ENCODE measurements at regions not wholly inside any gene's neighbourhood (a gene's known extent, or its start where the extent isn't known, plus 50 kb on each side); places are given as distances from the start of the nearest gene placed in this dataset.

DNA sequence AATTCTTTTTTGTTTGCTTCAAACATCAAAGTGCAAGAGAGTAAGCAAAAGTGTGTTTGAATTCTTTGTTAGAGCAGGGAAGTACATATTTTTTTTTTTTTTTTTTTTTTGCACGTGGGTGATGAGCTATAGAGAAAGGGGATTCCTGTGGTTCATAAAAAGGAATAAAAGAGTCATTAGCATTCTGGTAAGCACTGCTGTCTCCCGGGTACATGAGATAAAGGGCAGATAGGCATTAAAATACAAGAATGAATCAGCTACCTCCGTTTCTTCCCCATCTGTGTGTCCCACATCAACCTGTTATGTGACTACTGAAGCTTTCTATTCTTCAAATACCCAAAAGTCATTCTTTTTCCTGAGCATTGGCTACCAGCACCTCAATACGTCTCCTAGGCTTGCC, 102.4 kb upstream of the SEMA3D start:
- no peak for DNase-seq
- 59 to 73% methylated on average over 4 of the region's 4 CpGs for WGBS, 2 donors
- Histone ChIP-seq H3K4me3 (no peak overlapping the region), H3K27ac (no peak overlapping the region), H3K27me3 (no peaks in the 10 kb centered on the region), H3K9me3 (no peaks in the 10 kb centered on the region), H3K4me1 (no peaks in the 10 kb centered on the region), H3K36me3 (no peaks in the 10 kb centered on the region)
- TF ChIP-seq, protein P1, sequence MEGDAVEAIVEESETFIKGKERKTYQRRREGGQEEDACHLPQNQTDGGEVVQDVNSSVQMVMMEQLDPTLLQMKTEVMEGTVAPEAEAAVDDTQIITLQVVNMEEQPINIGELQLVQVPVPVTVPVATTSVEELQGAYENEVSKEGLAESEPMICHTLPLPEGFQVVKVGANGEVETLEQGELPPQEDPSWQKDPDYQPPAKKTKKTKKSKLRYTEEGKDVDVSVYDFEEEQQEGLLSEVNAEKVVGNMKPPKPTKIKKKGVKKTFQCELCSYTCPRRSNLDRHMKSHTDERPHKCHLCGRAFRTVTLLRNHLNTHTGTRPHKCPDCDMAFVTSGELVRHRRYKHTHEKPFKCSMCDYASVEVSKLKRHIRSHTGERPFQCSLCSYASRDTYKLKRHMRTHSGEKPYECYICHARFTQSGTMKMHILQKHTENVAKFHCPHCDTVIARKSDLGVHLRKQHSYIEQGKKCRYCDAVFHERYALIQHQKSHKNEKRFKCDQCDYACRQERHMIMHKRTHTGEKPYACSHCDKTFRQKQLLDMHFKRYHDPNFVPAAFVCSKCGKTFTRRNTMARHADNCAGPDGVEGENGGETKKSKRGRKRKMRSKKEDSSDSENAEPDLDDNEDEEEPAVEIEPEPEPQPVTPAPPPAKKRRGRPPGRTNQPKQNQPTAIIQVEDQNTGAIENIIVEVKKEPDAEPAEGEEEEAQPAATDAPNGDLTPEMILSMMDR (IDR thresholded peaks at IDR 0.05): no peak
- ATAC-seq: no peak
- intact Hi-C loops (cut with DNase I): no loop called here

DNA sequence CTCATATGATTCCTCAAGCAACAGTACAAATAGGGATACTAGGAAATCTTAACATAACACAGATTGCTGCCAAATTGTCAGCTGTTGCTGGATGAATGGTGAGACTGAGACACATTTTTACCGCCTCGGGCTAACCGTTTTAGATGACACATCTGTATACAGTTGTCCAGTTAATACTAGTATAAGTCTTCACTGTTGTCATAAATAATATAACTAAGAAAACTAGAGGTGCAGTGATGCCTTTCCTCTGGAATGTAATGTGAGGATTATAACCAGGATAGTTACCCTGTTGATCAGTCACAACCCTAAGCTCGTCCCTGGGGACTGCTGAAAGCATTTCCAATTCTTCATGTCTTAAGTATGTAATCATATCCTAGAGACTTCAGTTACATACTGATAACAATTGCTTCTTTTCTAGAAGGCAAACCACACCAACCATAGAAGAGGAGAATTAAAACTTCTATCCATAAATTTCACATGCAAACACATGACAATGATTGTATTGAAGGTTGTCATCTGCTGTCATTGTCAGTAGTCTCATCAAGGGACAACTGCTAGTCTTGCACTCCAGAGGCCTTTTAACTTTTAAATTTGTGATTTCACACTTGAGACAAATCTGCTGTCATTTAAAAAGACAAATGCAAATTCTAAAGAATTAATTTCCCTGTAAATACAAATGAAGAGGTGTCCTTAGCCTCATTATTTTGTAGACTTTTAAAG, 100.4 kb upstream of the SEMA3D start:
- WGBS, 2 donors: 54 to 61% methylated on average over 4 of the region's 4 CpGs
- H3K27me3 ChIP-seq: no peaks in the 10 kb centered on the region
- TF ChIP-seq, protein P1 (IDR thresholded peaks at IDR 0.05): no peak
- no peak overlapping the region for H3K27ac ChIP-seq
- H3K4me3 ChIP-seq: no peak overlapping the region
- no peak for ATAC-seq
- H3K36me3 ChIP-seq: no peaks in the 10 kb centered on the region
- no peak for DNase-seq
- no peaks in the 10 kb centered on the region for H3K9me3 ChIP-seq
- intact Hi-C loops (cut with DNase I): no loop called here
- no peaks in the 10 kb centered on the region for H3K4me1 ChIP-seq

DNA sequence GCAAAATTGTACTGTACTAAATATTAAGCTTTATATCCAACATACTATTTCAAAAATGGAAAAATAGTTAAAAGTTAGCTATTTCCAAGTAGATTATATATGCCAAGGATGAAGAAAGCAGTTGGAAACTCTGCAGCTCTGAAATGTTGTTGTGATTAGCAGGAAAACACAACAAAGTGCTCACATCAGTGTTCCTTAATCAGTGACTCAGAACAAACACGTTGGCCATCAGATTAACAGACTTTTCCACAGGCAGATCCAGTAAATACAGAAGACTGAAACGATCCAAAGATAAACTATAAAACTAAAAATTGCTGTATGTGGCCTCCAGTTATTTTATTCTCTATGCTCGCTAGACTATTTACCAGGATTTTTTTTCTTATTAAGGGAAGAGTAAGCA, 99.6 kb upstream of the SEMA3D start:
- DNase-seq: no peak
- Histone ChIP-seq H3K27ac (no peak overlapping the region), H3K4me1 (no peaks in the 10 kb centered on the region), H3K4me3 (no peak overlapping the region), H3K9me3 (no peaks in the 10 kb centered on the region), H3K27me3 (no peaks in the 10 kb centered on the region), H3K36me3 (no peaks in the 10 kb centered on the region)
- intact Hi-C loops (cut with DNase I): no loop called here
- WGBS, 2 donors: 32 to 39% methylated on average over 3 of the region's 3 CpGs
- TF ChIP-seq, protein P1 (IDR thresholded peaks at IDR 0.05): no peak
- ATAC-seq: no peak

DNA sequence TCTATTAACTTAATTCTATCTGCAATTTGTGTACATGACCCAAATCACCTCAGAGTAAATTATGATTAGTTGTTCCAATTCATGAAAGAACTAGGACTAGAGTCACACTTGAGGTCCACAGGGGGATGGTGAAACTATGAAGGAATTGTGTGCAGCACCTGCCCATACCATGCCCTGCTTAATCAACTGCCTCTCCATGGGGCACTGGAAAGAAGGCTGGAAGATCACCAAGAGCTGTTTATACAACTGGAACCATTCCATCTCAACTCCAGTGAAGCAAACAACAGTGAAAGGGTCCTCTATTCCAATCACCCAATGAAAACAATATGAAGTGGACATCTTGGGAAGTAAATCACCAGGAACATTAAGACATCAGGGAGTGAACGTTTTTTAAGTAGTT, 98.7 kb upstream of the SEMA3D start:
- no peaks in the 10 kb centered on the region for H3K9me3 ChIP-seq
- H3K4me3 ChIP-seq: no peak overlapping the region
- H3K27ac ChIP-seq: no peak overlapping the region
- DNase-seq (no peak), ATAC-seq (no peak)
- H3K4me1 ChIP-seq: no peaks in the 10 kb centered on the region
- H3K36me3 ChIP-seq: no peaks in the 10 kb centered on the region
- intact Hi-C loops (cut with DNase I): no loop called here
- no peaks in the 10 kb centered on the region for H3K27me3 ChIP-seq
- 38 to 60% methylated on average over 1 of the region's 1 CpG for WGBS, 2 donors
- TF ChIP-seq, protein P1 (IDR thresholded peaks at IDR 0.05): no peak
